ENCODE measurements at regions not wholly inside any gene's neighbourhood (a gene's known extent, or its start where the extent isn't known, plus 50 kb on each side); places are given as distances from the start of the nearest gene placed in this dataset.

DNA sequence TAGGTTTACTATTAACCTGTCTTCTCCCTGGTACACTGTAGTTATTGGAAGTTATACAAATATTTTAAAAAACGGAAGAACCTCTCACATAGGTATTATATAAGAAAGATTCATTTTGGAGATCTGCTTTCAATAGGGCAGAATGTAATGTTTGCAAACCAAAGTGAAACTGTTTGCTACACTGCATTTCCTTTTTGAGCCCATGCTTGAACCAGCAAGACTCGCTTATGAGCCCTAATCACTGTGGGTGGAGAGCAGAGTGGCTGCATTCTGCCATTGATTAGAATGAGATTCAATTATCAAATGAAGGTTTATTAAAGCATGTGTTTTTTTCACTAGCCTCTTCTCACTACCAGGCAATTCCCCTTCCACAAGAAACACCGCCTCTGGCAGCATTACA, 589.7 kb downstream of the CDH11 start:
- no peak for TF ChIP-seq POLR2A (IDR thresholded peaks at IDR 0.05)
- TF ChIP-seq, protein P1, sequence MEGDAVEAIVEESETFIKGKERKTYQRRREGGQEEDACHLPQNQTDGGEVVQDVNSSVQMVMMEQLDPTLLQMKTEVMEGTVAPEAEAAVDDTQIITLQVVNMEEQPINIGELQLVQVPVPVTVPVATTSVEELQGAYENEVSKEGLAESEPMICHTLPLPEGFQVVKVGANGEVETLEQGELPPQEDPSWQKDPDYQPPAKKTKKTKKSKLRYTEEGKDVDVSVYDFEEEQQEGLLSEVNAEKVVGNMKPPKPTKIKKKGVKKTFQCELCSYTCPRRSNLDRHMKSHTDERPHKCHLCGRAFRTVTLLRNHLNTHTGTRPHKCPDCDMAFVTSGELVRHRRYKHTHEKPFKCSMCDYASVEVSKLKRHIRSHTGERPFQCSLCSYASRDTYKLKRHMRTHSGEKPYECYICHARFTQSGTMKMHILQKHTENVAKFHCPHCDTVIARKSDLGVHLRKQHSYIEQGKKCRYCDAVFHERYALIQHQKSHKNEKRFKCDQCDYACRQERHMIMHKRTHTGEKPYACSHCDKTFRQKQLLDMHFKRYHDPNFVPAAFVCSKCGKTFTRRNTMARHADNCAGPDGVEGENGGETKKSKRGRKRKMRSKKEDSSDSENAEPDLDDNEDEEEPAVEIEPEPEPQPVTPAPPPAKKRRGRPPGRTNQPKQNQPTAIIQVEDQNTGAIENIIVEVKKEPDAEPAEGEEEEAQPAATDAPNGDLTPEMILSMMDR (IDR thresholded peaks at IDR 0.05) = no peak

All from uterus (tissue), 2 donors.